ENCODE measurements at regions not wholly inside any gene's neighbourhood (a gene's known extent, or its start where the extent isn't known, plus 50 kb on each side); places are given as distances from the start of the nearest gene placed in this dataset.

- no peak for TF ChIP-seq CTCF (IDR thresholded peaks at IDR 0.05)
- TF ChIP-seq POLR2A (IDR thresholded peaks at IDR 0.05; ENCODE audit: low read length), result no peak
- TF ChIP-seq USF2 (IDR thresholded peaks at IDR 0.05), result no peak
- no peak for TF ChIP-seq MAX (IDR thresholded peaks at IDR 0.05)
- no peak for TF ChIP-seq PHF8 (IDR thresholded peaks at IDR 0.05; ENCODE audit: borderline replicate concordance, low read depth)
- no peak for TF ChIP-seq BCL3 (IDR thresholded peaks at IDR 0.05)
- TF ChIP-seq RAD21 (conservative IDR thresholded peaks at IDR 0.05 in 1 of 2, IDR thresholded peaks at IDR 0.05 in 1 of 2), result no peak
- TF ChIP-seq PBX3 (IDR thresholded peaks at IDR 0.05), result no peak
- TF ChIP-seq CHD2 (IDR thresholded peaks at IDR 0.05; ENCODE audit: low read length, partially characterized antibody), result no peak
- TF ChIP-seq BHLHE40 (IDR thresholded peaks at IDR 0.05; ENCODE audit: low read depth, low read length), result no peak
- TF ChIP-seq HMGXB4 (CRISPR knock-in tag; IDR thresholded peaks at IDR 0.05; ENCODE audit: borderline replicate concordance), result no peak
- no peak for TF ChIP-seq SMC3 (IDR thresholded peaks at IDR 0.05)
These were observed 471.6 kb upstream of the SGO1 start for GRCh38 chr3:20657560-20657959.

Data from A549 (cell line).